H9 (cell line): ENCODE measurements at regions not wholly inside any gene's neighbourhood (a gene's known extent, or its start where the extent isn't known, plus 50 kb on each side); places are given as distances from the start of the nearest gene placed in this dataset.
"Not testable (repeated sequence)": the region's sequence is repeated elsewhere in the genome, so short reads cannot be mapped to it uniquely, and the experiment has no call there.

Source experiments
- DNase-seq: peaks from one replicate; pipeline ENCODE4 v3.0.0-alpha.2; 2017
- H2AFZ ChIP-seq: one replicate; pipeline ENCODE4 v1.6.1; 2013; ENCODE audit warnings: mild to moderate bottlenecking, low read length, control low read depth, moderate library complexity
- H2AK5ac ChIP-seq: 2 replicates; pipeline ENCODE4 v1.6.1; 2013; ENCODE audit warnings: low read length, control low read depth, mixed read lengths; ENCODE audit not compliant: insufficient read length
- H2BK120ac ChIP-seq: one replicate; pipeline ENCODE4 v1.6.1; 2013; ENCODE audit warnings: low read depth, mild to moderate bottlenecking, low read length, control low read depth, inconsistent platforms; ENCODE audit not compliant: poor library complexity, severe bottlenecking
- H2BK12ac ChIP-seq: 2 replicates; pipeline ENCODE4 v1.6.1; 2013; ENCODE audit warnings: low read length, control low read depth, mixed read lengths, low read depth; ENCODE audit not compliant: insufficient read length
- H2BK15ac ChIP-seq: 2 replicates; pipeline ENCODE4 v1.6.1; 2013; ENCODE audit warnings: low read depth, low read length, control low read depth
- H2BK20ac ChIP-seq: one replicate; pipeline ENCODE4 v1.6.1; 2013; ENCODE audit warnings: low read depth, mild to moderate bottlenecking, low read length, control low read depth, inconsistent platforms; ENCODE audit not compliant: poor library complexity, severe bottlenecking
- H2BK5ac ChIP-seq: 2 replicates; pipeline ENCODE4 v1.6.1; 2013; ENCODE audit warnings: low read length, control low read depth, mixed read lengths; ENCODE audit not compliant: insufficient read length
- H3K14ac ChIP-seq: 2 replicates; pipeline ENCODE4 v1.6.1; 2013; ENCODE audit warnings: low read length, control low read depth; ENCODE audit not compliant: insufficient read depth
- H3K18ac ChIP-seq: 2 replicates; pipeline ENCODE4 v1.6.1; 2013; ENCODE audit warnings: low read depth, mild to moderate bottlenecking, mixed read lengths, low read length, control low read depth; ENCODE audit not compliant: insufficient read length
- H3K23ac ChIP-seq: 2 replicates; pipeline ENCODE4 v1.6.1; 2013; ENCODE audit warnings: low read length, control low read depth, mixed read lengths, low read depth; ENCODE audit not compliant: insufficient read length
- H3K23me2 ChIP-seq: 2 replicates; pipeline ENCODE4 v1.6.1; 2013; ENCODE audit warnings: low read depth, mild to moderate bottlenecking, mixed read lengths, low read length, control low read depth; ENCODE audit not compliant: insufficient read length, poor library complexity, severe bottlenecking
- H3K27ac ChIP-seq: 2 replicates; pipeline ENCODE4 v1.5.1; 2013; ENCODE audit warnings: low read length, control low read depth, mixed read lengths, low read depth; ENCODE audit not compliant: insufficient read length
- H3K27me3 ChIP-seq: 2 replicates; pipeline ENCODE4 v1.6.1; 2013; ENCODE audit warnings: low read length, control low read depth, inconsistent platforms; ENCODE audit not compliant: insufficient read depth
- H3K4ac ChIP-seq: 2 replicates; pipeline ENCODE4 v1.6.1; 2013; ENCODE audit warnings: low read depth, mild to moderate bottlenecking, control low read depth, inconsistent platforms, low read length, moderate library complexity
- H3K4me1 ChIP-seq: 2 replicates; pipeline ENCODE4 v1.6.1; 2013; ENCODE audit warnings: low read length, control low read depth, inconsistent platforms; ENCODE audit not compliant: insufficient read depth
- H3K4me2 ChIP-seq: 2 replicates; pipeline ENCODE4 v1.6.1; 2013; ENCODE audit warnings: low read length, control low read depth, mixed read lengths; ENCODE audit not compliant: insufficient read length, insufficient read depth
- H3K56ac ChIP-seq: 2 replicates; pipeline ENCODE4 v1.6.1; 2013; ENCODE audit warnings: low read depth, mild to moderate bottlenecking, mixed read lengths, low read length, control low read depth; ENCODE audit not compliant: insufficient read length
- H3K79me1 ChIP-seq: 2 replicates; pipeline ENCODE4 v1.6.1; 2013; ENCODE audit warnings: low read depth, mild to moderate bottlenecking, moderate library complexity, low read length, control low read depth, inconsistent platforms; ENCODE audit not compliant: insufficient read depth, poor library complexity, severe bottlenecking
- H3K79me2 ChIP-seq: 2 replicates; pipeline ENCODE4 v1.6.1; 2013; ENCODE audit warnings: low read length, control low read depth, inconsistent platforms; ENCODE audit not compliant: insufficient read depth
- H3K9ac ChIP-seq: 2 replicates; pipeline ENCODE4 v1.6.1; 2013; ENCODE audit warnings: low read length, control low read depth, mixed read lengths; ENCODE audit not compliant: insufficient read length; ENCODE audit errors: extremely low read depth
- H3K9me3 ChIP-seq: one replicate; pipeline ENCODE4 v1.6.1; 2013; ENCODE audit warnings: low read depth, low read length, inconsistent platforms; ENCODE audit not compliant: control insufficient read depth
- H3T11ph ChIP-seq: one replicate; pipeline ENCODE4 v1.6.1; 2013; ENCODE audit warnings: mild to moderate bottlenecking, low read length, control low read depth, inconsistent platforms
- H4K20me1 ChIP-seq: one replicate; pipeline ENCODE4 v1.6.1; 2013; ENCODE audit not compliant: control insufficient read depth, insufficient read length, insufficient read depth
- H4K5ac ChIP-seq: 2 replicates; pipeline ENCODE4 v1.6.1; 2013; ENCODE audit warnings: low read depth, mild to moderate bottlenecking, mixed read lengths, low read length, control low read depth; ENCODE audit not compliant: insufficient read length
- H4K8ac ChIP-seq: replicated peaks from 2 replicates; pipeline ENCODE4 v1.6.1; 2013; ENCODE audit warnings: low read length, control low read depth, mixed read lengths, low read depth; ENCODE audit not compliant: insufficient read length
- H4K91ac ChIP-seq: 2 replicates; pipeline ENCODE4 v1.6.1; 2013; ENCODE audit warnings: low read depth, mild to moderate bottlenecking, moderate library complexity, mixed read lengths, low read length, control low read depth; ENCODE audit not compliant: insufficient read length
- H3K27ac Mint-ChIP-seq, 3 experiments: 2 replicates in 2 of 3; 3 replicates in 1 of 3; pipeline ENCODE4 v1.8.0; 2020 to 2021; ENCODE audit warnings: mixed read lengths in 3 of 3, mild to moderate bottlenecking in 1 of 3, moderate library complexity in 1 of 3
- H3K27me3 Mint-ChIP-seq: 2 replicates; pipeline ENCODE4 v1.8.0; 2021; ENCODE audit warnings: low read depth, mild to moderate bottlenecking, moderate library complexity, mixed read lengths
- H3K36me3 Mint-ChIP-seq, 3 experiments: 2 replicates in 2 of 3; 3 replicates in 1 of 3; pipeline ENCODE4 v1.8.0; 2020 to 2021; ENCODE audit warnings: low read depth in 3 of 3, mixed read lengths in 3 of 3; ENCODE audit not compliant: insufficient read depth in 1 of 3
- H3K4me1 Mint-ChIP-seq, 2 experiments: 2 replicates each; pipeline ENCODE4 v1.8.0; 2020; ENCODE audit warnings: mixed read lengths in 2 of 2
- H3K4me3 Mint-ChIP-seq, 2 experiments: 2 replicates in 1 of 2; 3 replicates in 1 of 2; pipeline ENCODE4 v1.8.0; 2020 to 2021; ENCODE audit warnings: mild to moderate bottlenecking in 2 of 2, mixed read lengths in 2 of 2, moderate library complexity in 1 of 2
- H3K9me3 Mint-ChIP-seq, 2 experiments: 2 replicates in 1 of 2; 3 replicates in 1 of 2; pipeline ENCODE4 v1.8.0; 2020; ENCODE audit warnings: mild to moderate bottlenecking in 2 of 2, mixed read lengths in 2 of 2, moderate library complexity in 1 of 2
- CTCF ChIP-seq: fragments of 200-600 bp; sonication (generic); conservative IDR thresholded peaks from 3 replicates; pipeline ENCODE4 v1.8.0; 2021; ENCODE audit warnings: antibody characterized with exemption, mild to moderate bottlenecking
- WGBS: extraction: QIAGEN DNeasy Blood & Tissue Kit; methylation state at CpG from one replicate; pipeline ENCODE4 v1.1.7; 2013; ENCODE audit warnings: missing lambda C conversion rate, low lambda C conversion rate, mixed read lengths; ENCODE audit not compliant: insufficient read length; ENCODE audit errors: extremely low coverage; 5-methylcytosine and 5-hydroxymethylcytosine counted together

GRCh38 chr2:90221300-90221651 lies 1529.8 kb downstream of the RPIA start:
- Histone ChIP-seq H3K9ac (no peak overlapping the region), H2AFZ (no peak overlapping the region), H2BK5ac (no peak overlapping the region), H3K27me3 (no peaks in the 10 kb centered on the region), H4K20me1 (no peaks in the 10 kb centered on the region), H2BK120ac (no peak overlapping the region), H3K9me3 (peaks cover 4% of the 10 kb centered on the region), H3K79me2 (no peaks in the 10 kb centered on the region), H3K79me1 (no peaks in the 10 kb centered on the region), H2BK15ac (no peak overlapping the region), H3K14ac (no peak overlapping the region), H4K91ac (no peak overlapping the region), H2BK12ac (no peak overlapping the region), H3K4ac (no peak overlapping the region), H3T11ph (no peak overlapping the region), H2AK5ac (no peak overlapping the region), H4K8ac (no peak overlapping the region), H3K56ac (no peak overlapping the region), H2BK20ac (no peak overlapping the region), H3K23ac (no peak overlapping the region), H3K4me1 (no peaks in the 10 kb centered on the region), H4K5ac (no peak overlapping the region), H3K27ac (no peak overlapping the region), H3K18ac (no peak overlapping the region), H3K4me2 (no peak overlapping the region), H3K23me2 (no peaks in the 10 kb centered on the region)
- Mint-ChIP-seq H3K27me3 (peaks cover 3% of the 10 kb centered on the region), H3K4me3 (no peak overlapping the region), H3K36me3 (0 out of 7 replicates have a peak, but pooled peaks cover 0 to 3% (median 0%) of the 10 kb centered on the region in 3 experiments), H3K9me3 (peaks cover 22 to 30% of the 10 kb centered on the region in 2 experiments), H3K27ac (no peak overlapping the region), H3K4me1 (no peaks in the 10 kb centered on the region)
- TF ChIP-seq CTCF, result no peak
- no peak for DNase-seq
- WGBS, result no CpG with 5 or more reads among the region's 1 CpG

- H3K79me2 ChIP-seq, H3K9ac ChIP-seq, H4K5ac ChIP-seq, H3K27me3 Mint-ChIP-seq, H2AFZ ChIP-seq, H3K27ac ChIP-seq, H3K9me3 ChIP-seq, H3K79me1 ChIP-seq, H2BK120ac ChIP-seq, H2BK5ac ChIP-seq, H3K56ac ChIP-seq, H4K20me1 ChIP-seq, H3K4me3 Mint-ChIP-seq, H3K4me1 ChIP-seq, H3K36me3 Mint-ChIP-seq, H4K8ac ChIP-seq, H2BK15ac ChIP-seq, H3T11ph ChIP-seq, H3K27me3 ChIP-seq, H3K27ac Mint-ChIP-seq, H2AK5ac ChIP-seq, H3K4ac ChIP-seq, H3K4me1 Mint-ChIP-seq, H3K23me2 ChIP-seq, H3K23ac ChIP-seq, H3K4me2 ChIP-seq, H3K18ac ChIP-seq, H3K14ac ChIP-seq, H2BK12ac ChIP-seq, H4K91ac ChIP-seq, H2BK20ac ChIP-seq, DNase-seq: not testable (repeated sequence)
- peaks cover 23 to 24% of the 10 kb centered on the region in 2 experiments for H3K9me3 Mint-ChIP-seq
Measured at GRCh38 chr2:90224767-90225166, 1533.3 kb downstream of the RPIA start.
